ENCODE measurements at regions not wholly inside any gene's neighbourhood (a gene's known extent, or its start where the extent isn't known, plus 50 kb on each side); places are given as distances from the start of the nearest gene placed in this dataset.

GRCh38 chr3:168495270-168495669, 399.5 kb upstream of the GOLIM4 start:
- TF ChIP-seq CTCF (IDR thresholded peaks at IDR 0.05; ENCODE audit: poor library complexity, severe bottlenecking), result no peak
- TF ChIP-seq EZH2 (IDR thresholded peaks at IDR 0.05; ENCODE audit: borderline replicate concordance, insufficient read depth, low read length, poor library complexity, severe bottlenecking), result no peak
- no peak for TF ChIP-seq RAD21 (conservative IDR thresholded peaks at IDR 0.05)
- TF ChIP-seq POLR2AphosphoS5 (IDR thresholded peaks at IDR 0.05), result no peak
